ENCODE measurements at regions not wholly inside any gene's neighbourhood (a gene's known extent, or its start where the extent isn't known, plus 50 kb on each side); places are given as distances from the start of the nearest gene placed in this dataset.

GRCh38 chr16:58906981-58907715 lies 173.0 kb upstream of the GOT2 start:
- TF ChIP-seq, protein P1, sequence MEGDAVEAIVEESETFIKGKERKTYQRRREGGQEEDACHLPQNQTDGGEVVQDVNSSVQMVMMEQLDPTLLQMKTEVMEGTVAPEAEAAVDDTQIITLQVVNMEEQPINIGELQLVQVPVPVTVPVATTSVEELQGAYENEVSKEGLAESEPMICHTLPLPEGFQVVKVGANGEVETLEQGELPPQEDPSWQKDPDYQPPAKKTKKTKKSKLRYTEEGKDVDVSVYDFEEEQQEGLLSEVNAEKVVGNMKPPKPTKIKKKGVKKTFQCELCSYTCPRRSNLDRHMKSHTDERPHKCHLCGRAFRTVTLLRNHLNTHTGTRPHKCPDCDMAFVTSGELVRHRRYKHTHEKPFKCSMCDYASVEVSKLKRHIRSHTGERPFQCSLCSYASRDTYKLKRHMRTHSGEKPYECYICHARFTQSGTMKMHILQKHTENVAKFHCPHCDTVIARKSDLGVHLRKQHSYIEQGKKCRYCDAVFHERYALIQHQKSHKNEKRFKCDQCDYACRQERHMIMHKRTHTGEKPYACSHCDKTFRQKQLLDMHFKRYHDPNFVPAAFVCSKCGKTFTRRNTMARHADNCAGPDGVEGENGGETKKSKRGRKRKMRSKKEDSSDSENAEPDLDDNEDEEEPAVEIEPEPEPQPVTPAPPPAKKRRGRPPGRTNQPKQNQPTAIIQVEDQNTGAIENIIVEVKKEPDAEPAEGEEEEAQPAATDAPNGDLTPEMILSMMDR (IDR thresholded peaks at IDR 0.05 in 4 of 5, conservative IDR thresholded peaks at IDR 0.05 in 1 of 5), result no peak
- TF ChIP-seq POLR2A (IDR thresholded peaks at IDR 0.05), result no peak
